IMR-90 (cell line): ENCODE measurements at regions not wholly inside any gene's neighbourhood (a gene's known extent, or its start where the extent isn't known, plus 50 kb on each side); places are given as distances from the start of the nearest gene placed in this dataset.

Experiments used
- ATAC-seq: fragments of 200-7000 bp; cut with Tn5 transposase; 2 replicates; pipeline ENCODE4 v1.9.1; 2020; ENCODE audit warnings: low read depth, mild to moderate bottlenecking, moderate library complexity
- BruUV-seq: library from RNA; stranded (reverse); fragments of 400-500 nt; replicated peaks from 2 replicates; lab custom pipeline; 2021; lab: Mats Ljungman, UMichigan
- CTCF ChIA-PET: fragments of 300-600 bp; formaldehyde crosslinking; extraction: SDS; loops from one replicate; lab custom pipeline; 2021; ENCODE audit warnings: antibody characterized with exemption; lab: Yijun Ruan, JAX
- POLR2A ChIA-PET: fragments of 300-600 bp; sonication (Branson Sonifier 250); formaldehyde crosslinking; loops from one replicate; lab custom pipeline; 2022; ENCODE audit warnings: antibody characterized with exemption; ENCODE audit not compliant: unreplicated experiment; lab: Charles Lee
- DNase-seq: peaks from one replicate; pipeline ENCODE4 v3.0.0; 2013
- H2AFZ ChIP-seq: replicated peaks from 2 replicates; pipeline ENCODE3; 2013; ENCODE audit warnings: low read length, mild to moderate bottlenecking; ENCODE audit not compliant: poor library complexity
- H2AK5ac ChIP-seq: 2 replicates; pipeline ENCODE4 v1.6.1; 2013; ENCODE audit warnings: low read depth, low read length, inconsistent platforms
- H2AK9ac ChIP-seq: replicated peaks from 2 replicates; pipeline ENCODE3; 2013; ENCODE audit warnings: mild to moderate bottlenecking, low read depth, low read length, moderate library complexity; ENCODE audit not compliant: poor library complexity
- H2BK120ac ChIP-seq: 2 replicates; pipeline ENCODE4 v1.6.1; 2013; ENCODE audit warnings: low read depth, low read length, inconsistent platforms
- H2BK15ac ChIP-seq: 3 replicates; pipeline ENCODE4 v1.6.1; 2013; ENCODE audit warnings: low read depth, low read length, inconsistent platforms
- H2BK20ac ChIP-seq: 2 replicates; pipeline ENCODE4 v1.6.1; 2013; ENCODE audit warnings: low read depth, mild to moderate bottlenecking, inconsistent platforms, low read length, moderate library complexity
- H2BK5ac ChIP-seq: 2 replicates; pipeline ENCODE4 v1.6.1; 2013; ENCODE audit warnings: mild to moderate bottlenecking, low read depth, low read length, inconsistent platforms; ENCODE audit not compliant: poor library complexity, severe bottlenecking
- H3K14ac ChIP-seq: replicated peaks from 2 replicates; pipeline ENCODE4 v1.6.1; 2013; ENCODE audit warnings: low read depth, low read length, inconsistent platforms
- H3K18ac ChIP-seq: 2 replicates; pipeline ENCODE4 v1.6.1; 2013; ENCODE audit warnings: low read depth, low read length, control low read depth
- H3K23ac ChIP-seq: 2 replicates; pipeline ENCODE4 v1.6.1; 2013; ENCODE audit warnings: low read depth, low read length, inconsistent platforms
- H3K27ac ChIP-seq: 2 replicates; pipeline ENCODE4 v1.5.1; 2013; ENCODE audit warnings: mild to moderate bottlenecking, control low read depth, low read length; ENCODE audit not compliant: insufficient read depth
- H3K27me3 ChIP-seq: 2 replicates; pipeline ENCODE4 v1.6.1; 2013; ENCODE audit warnings: low read length; ENCODE audit not compliant: control insufficient read depth, insufficient read depth
- H3K36me3 ChIP-seq: 2 replicates; pipeline ENCODE4 v1.6.1; 2013; ENCODE audit warnings: low read length, mixed read lengths; ENCODE audit not compliant: control insufficient read depth, insufficient read depth
- H3K4ac ChIP-seq: 2 replicates; pipeline ENCODE4 v1.6.1; 2013; ENCODE audit warnings: low read depth, low read length, inconsistent platforms
- H3K4me1 ChIP-seq: 2 replicates; pipeline ENCODE4 v1.6.1; 2013; ENCODE audit warnings: low read length, mixed read lengths; ENCODE audit not compliant: control insufficient read depth, insufficient read depth
- H3K4me2 ChIP-seq: 2 replicates; pipeline ENCODE4 v1.6.1; 2013; ENCODE audit warnings: low read depth, mild to moderate bottlenecking, control low read depth, low read length, moderate library complexity
- H3K4me3 ChIP-seq: 2 replicates; pipeline ENCODE4 v1.5.1; 2013; ENCODE audit warnings: low read depth, mild to moderate bottlenecking, control low read depth, low read length, moderate library complexity; ENCODE audit not compliant: insufficient read depth
- H3K56ac ChIP-seq: 2 replicates; pipeline ENCODE4 v1.6.1; 2013; ENCODE audit warnings: low read length, inconsistent platforms; ENCODE audit not compliant: insufficient read depth; ENCODE audit errors: extremely low read depth
- H3K79me1 ChIP-seq, 2 experiments: 2 replicates each; pipeline ENCODE4 v1.6.1; 2013; ENCODE audit warnings: low read length in 2 of 2, inconsistent platforms in 1 of 2, low read depth in 1 of 2
- H3K9ac ChIP-seq: 2 replicates; pipeline ENCODE4 v1.6.1; 2013; ENCODE audit warnings: low read depth, low read length, control low read depth
- H3K9me1 ChIP-seq: 2 replicates; pipeline ENCODE4 v1.6.1; 2013; ENCODE audit warnings: low read length, inconsistent platforms; ENCODE audit not compliant: insufficient read depth
- H3K9me3 ChIP-seq: 2 replicates; pipeline ENCODE4 v1.6.1; 2013; ENCODE audit warnings: low read length; ENCODE audit not compliant: control insufficient read depth, insufficient read depth
- H4K20me1 ChIP-seq: 2 replicates; pipeline ENCODE4 v1.6.1; 2013; ENCODE audit warnings: low read length, inconsistent platforms; ENCODE audit not compliant: insufficient read depth
- H4K5ac ChIP-seq: 2 replicates; pipeline ENCODE4 v1.6.1; 2013; ENCODE audit warnings: mild to moderate bottlenecking, low read depth, low read length, control low read depth
- H4K8ac ChIP-seq, 2 experiments: 2 replicates each; pipeline ENCODE4 v1.6.1; 2013; ENCODE audit warnings: low read depth in 2 of 2, low read length in 2 of 2, control low read depth in 1 of 2, inconsistent platforms in 1 of 2
- H4K91ac ChIP-seq: 2 replicates; pipeline ENCODE4 v1.6.1; 2013; ENCODE audit warnings: low read depth, low read length, inconsistent platforms; ENCODE audit not compliant: insufficient read depth
- MAZ ChIP-seq: IDR thresholded peaks from 2 replicates; pipeline ENCODE4 v1.6.1; 2012; ENCODE audit warnings: low read depth, mild to moderate bottlenecking, low read length, improper control_type of control experiment, moderate library complexity, borderline replicate concordance
- SMC3 ChIP-seq: fragments of 150-350 bp; IDR thresholded peaks from 2 replicates; pipeline ENCODE4 v1.6.1; 2016; ENCODE audit warnings: low read depth, mild to moderate bottlenecking, antibody characterized with exemption, low read length, moderate library complexity
- WGBS, 2 experiments: methylation state at CpG; one replicate each; pipeline versions ENCODE4 v1.1.5 to v1.1.7; 2013; ENCODE audit warnings: missing lambda C conversion rate in 2 of 2; ENCODE audit not compliant: insufficient read length in 1 of 2; ENCODE audit errors: extremely low coverage in 2 of 2; 5-methylcytosine and 5-hydroxymethylcytosine counted together
- dilution Hi-C: fragments of 300-500 bp; cut with HindIII; formaldehyde crosslinking; loops from one replicate; pipeline ENCODE4 v1.14.3; 2018; ENCODE audit warnings: low sequenced_read_pairs; ENCODE audit not compliant: unreplicated experiment
- in situ Hi-C: fragments of 300-500 bp; cut with MboI; formaldehyde crosslinking; loops from 3 replicates; pipeline ENCODE4 v1.14.3; 2019; ENCODE audit warnings: low sequenced_read_pairs, inconsistent platforms, mixed read lengths
- intact Hi-C: fragments of 100-400 bp; cut with micrococcal nuclease; formaldehyde crosslinking; loops from 2 replicates; pipeline ENCODE4 v1.10.0; 2022

DNA sequence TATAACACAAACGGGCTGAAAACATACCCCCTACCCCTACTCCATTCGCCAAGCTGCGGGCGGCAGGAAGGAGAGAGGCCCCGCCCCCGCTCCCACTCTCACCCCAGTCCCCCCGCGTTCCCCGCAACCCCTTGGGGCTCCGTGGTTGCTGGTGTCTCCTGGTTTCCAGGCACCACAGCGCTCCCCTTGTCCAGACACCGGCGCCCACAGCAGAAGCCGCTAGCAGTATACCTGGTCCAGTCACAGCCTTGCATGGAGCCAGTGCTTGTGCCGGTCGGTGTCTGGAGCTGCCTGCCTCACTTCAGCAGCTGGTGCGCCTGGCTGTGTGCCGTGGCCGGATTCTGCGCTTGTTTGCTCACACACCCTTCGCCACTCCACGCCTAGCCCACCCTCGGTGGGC, 240.5 kb upstream of the DAB2 start:
- Histone ChIP-seq H3K4me3 (no peak overlapping the region), H3K18ac (no peak overlapping the region), H3K4me2 (no peak overlapping the region), H2BK5ac (no peak overlapping the region), H2BK15ac (no peak overlapping the region), H2BK20ac (no peak overlapping the region), H3K4me1 (no peaks in the 10 kb centered on the region), H3K27me3 (no peaks in the 10 kb centered on the region), H4K91ac (no peak overlapping the region), H3K56ac (no peak overlapping the region), H3K14ac (no peak overlapping the region), H3K79me1 (no peaks in the 10 kb centered on the region), H2BK120ac (no peak overlapping the region), H2AK5ac (no peak overlapping the region), H3K36me3 (no peaks in the 10 kb centered on the region), H4K20me1 (no peaks in the 10 kb centered on the region), H3K9me1 (no peaks in the 10 kb centered on the region; the same call in 1 of the 2 replicates), H3K9me3 (no peaks in the 10 kb centered on the region), H3K9ac (no peak overlapping the region), H4K5ac (no peak overlapping the region), H3K4ac (no peak overlapping the region), H3K27ac (no peak overlapping the region), H4K8ac (no peak overlapping the region), H3K23ac (no peak overlapping the region), H2AK9ac (no peak overlapping the region), H2AFZ (no peak overlapping the region)
- WGBS, 2 experiments: 92% methylated on average over 11 of the region's 23 CpGs; no CpG with 5 or more reads in 1 of the 2 experiments
- TF ChIP-seq SMC3 (no peak), MAZ (no peak)
- ChIA-PET POLR2A (no interaction called here), CTCF (no interaction called here)
- in situ Hi-C loops (no loop called here), dilution Hi-C loops (no loop called here), intact Hi-C loops (no loop called here)
- DNase-seq (no peak), ATAC-seq (no peak)
- no TSS peak for BruUV-seq
